ENCODE measurements at regions not wholly inside any gene's neighbourhood (a gene's known extent, or its start where the extent isn't known, plus 50 kb on each side); places are given as distances from the start of the nearest gene placed in this dataset.

GRCh38 chr14:51317373-51317772 lies 77.3 kb downstream of the TMX1 start:
- TF ChIP-seq EZH2 (IDR thresholded peaks at IDR 0.05) (no peak), POLR2AphosphoS5 (IDR thresholded peaks at IDR 0.05; ENCODE audit: borderline replicate concordance, low read depth, low read length) (no peak)
